ENCODE measurements at regions not wholly inside any gene's neighbourhood (a gene's known extent, or its start where the extent isn't known, plus 50 kb on each side); places are given as distances from the start of the nearest gene placed in this dataset.

- TF ChIP-seq CTCF (IDR thresholded peaks at IDR 0.05) (no peak), EP300 (IDR thresholded peaks at IDR 0.05; ENCODE audit: low read depth) (no peak), POLR2A (IDR thresholded peaks at IDR 0.05) (no peak), POLR2AphosphoS5 (IDR thresholded peaks at IDR 0.05) (no peak)
These were observed 342.1 kb downstream of the BMPER start for GRCh38 chr7:34247468-34247867.

Measured in transverse colon (tissue), 4 donors.